ENCODE measurements at regions not wholly inside any gene's neighbourhood (a gene's known extent, or its start where the extent isn't known, plus 50 kb on each side); places are given as distances from the start of the nearest gene placed in this dataset.

GRCh38 chr7:96952974-96953391 is 52.4 kb upstream of the DLX6 start:
- H3K27ac ChIP-seq (ENCODE audit: low read depth in 1 of 3, low read length in 2 of 3): no peak overlapping the region
- no peak for DNase-seq
- no peak overlapping the region for H3K4me3 ChIP-seq (ENCODE audit: low read depth in 1 of 3, low read length in 3 of 3)
- no peak for FAIRE-seq
- H3K27me3 ChIP-seq (ENCODE audit: control insufficient read depth in 3 of 3, insufficient read depth in 3 of 3, low read length in 3 of 3): peaks cover 0 to 2% (median 0%) of the 10 kb centered on the region in 3 donors
- H3K9me3 ChIP-seq (ENCODE audit: control insufficient read depth in 2 of 2, insufficient read depth in 1 of 2, low read depth in 1 of 2, low read length in 1 of 2): no peaks in the 10 kb centered on the region
- 52 to 66% (median 54%) methylated on average over 3 of the region's 3 CpGs for WGBS, 3 donors
- H3K36me3 ChIP-seq (ENCODE audit: control insufficient read depth in 3 of 3, insufficient read depth in 2 of 3, low read depth in 1 of 3, low read length in 3 of 3): no peaks in the 10 kb centered on the region
- no peaks in the 10 kb centered on the region for H3K4me1 ChIP-seq (ENCODE audit: control insufficient read depth in 3 of 3, insufficient read depth in 2 of 3, low read depth in 1 of 3, low read length in 2 of 3)

DNA sequence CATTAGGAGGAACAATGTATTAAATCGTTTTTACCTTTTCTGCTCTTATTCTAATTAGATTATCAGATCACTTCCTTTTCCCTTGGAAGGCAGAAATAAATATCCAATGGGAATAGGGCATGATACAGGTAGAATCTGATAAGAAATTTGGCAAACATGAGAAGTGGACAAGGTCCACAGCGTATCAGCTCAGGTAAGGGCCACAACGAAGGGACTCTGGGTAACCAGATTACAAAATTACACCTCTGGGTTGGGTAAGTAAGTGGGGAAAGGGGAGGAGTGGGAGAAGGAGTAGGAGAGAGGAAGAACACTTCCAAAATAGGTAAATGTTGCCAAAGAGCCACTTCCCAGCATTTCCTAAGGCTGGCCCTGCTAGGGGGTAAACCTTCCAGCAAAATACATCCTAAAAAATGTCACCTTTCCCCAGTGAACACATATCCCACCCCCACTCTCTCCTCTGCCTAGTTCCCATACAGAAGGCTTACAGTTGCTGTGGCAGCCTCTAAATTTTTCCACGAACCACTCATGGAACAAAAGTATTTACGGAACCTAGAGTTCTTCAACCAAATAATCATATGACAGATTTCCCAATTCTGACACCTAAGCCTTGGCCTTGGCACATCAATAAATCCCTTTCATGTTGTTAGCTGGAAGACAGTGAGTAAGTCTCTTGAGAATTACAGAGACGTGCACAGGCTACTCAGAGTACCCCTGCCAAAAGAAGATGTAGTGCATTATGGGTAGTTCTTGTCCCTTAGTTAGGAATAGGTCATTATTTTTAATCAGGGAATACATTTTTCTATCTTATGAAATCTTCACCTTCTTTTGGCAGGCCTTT is 51.5 kb upstream of the DLX6 start:
- Histone ChIP-seq H3K27ac (ENCODE audit: low read depth in 1 of 3, low read length in 2 of 3) (no peak overlapping the region), H3K4me3 (ENCODE audit: low read depth in 1 of 3, low read length in 3 of 3) (no peak overlapping the region), H3K36me3 (ENCODE audit: control insufficient read depth in 3 of 3, insufficient read depth in 2 of 3, low read depth in 1 of 3, low read length in 3 of 3) (no peaks in the 10 kb centered on the region), H3K4me1 (ENCODE audit: control insufficient read depth in 3 of 3, insufficient read depth in 2 of 3, low read depth in 1 of 3, low read length in 2 of 3) (no peaks in the 10 kb centered on the region), H3K27me3 (ENCODE audit: control insufficient read depth in 3 of 3, insufficient read depth in 3 of 3, low read length in 3 of 3) (peaks cover 0 to 2% (median 0%) of the 10 kb centered on the region in 3 donors), H3K9me3 (ENCODE audit: control insufficient read depth in 2 of 2, insufficient read depth in 1 of 2, low read depth in 1 of 2, low read length in 1 of 2) (no peaks in the 10 kb centered on the region)
- FAIRE-seq: no peak
- no peak for DNase-seq
- WGBS, 3 donors: 46 to 62% (median 48%) methylated on average over 6 of the region's 6 CpGs
